ENCODE measurements at regions not wholly inside any gene's neighbourhood (a gene's known extent, or its start where the extent isn't known, plus 50 kb on each side); places are given as distances from the start of the nearest gene placed in this dataset.

DNA sequence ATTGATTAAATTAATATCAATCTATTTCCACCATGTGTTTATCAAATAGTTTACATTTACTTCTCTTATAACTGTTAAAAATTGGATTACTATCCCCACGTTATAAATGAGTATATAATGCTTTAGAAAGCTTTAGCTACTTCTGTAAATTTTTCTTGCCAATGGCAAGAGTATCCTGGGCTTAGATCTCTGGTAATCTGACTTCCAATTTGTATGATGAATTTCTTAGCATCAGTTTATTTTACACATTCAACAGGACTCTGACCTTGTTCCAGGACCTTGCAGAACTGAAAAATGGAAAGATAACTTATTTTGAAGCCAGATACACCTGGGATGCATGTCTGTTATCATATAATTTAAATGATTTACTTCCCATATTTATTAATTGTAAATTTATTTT lies 2759.4 kb downstream of the PCDH9 start:
- TF ChIP-seq POLR2A (IDR thresholded peaks at IDR 0.05), result no peak
- TF ChIP-seq, protein P1, sequence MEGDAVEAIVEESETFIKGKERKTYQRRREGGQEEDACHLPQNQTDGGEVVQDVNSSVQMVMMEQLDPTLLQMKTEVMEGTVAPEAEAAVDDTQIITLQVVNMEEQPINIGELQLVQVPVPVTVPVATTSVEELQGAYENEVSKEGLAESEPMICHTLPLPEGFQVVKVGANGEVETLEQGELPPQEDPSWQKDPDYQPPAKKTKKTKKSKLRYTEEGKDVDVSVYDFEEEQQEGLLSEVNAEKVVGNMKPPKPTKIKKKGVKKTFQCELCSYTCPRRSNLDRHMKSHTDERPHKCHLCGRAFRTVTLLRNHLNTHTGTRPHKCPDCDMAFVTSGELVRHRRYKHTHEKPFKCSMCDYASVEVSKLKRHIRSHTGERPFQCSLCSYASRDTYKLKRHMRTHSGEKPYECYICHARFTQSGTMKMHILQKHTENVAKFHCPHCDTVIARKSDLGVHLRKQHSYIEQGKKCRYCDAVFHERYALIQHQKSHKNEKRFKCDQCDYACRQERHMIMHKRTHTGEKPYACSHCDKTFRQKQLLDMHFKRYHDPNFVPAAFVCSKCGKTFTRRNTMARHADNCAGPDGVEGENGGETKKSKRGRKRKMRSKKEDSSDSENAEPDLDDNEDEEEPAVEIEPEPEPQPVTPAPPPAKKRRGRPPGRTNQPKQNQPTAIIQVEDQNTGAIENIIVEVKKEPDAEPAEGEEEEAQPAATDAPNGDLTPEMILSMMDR (IDR thresholded peaks at IDR 0.05), result no peak
